ENCODE measurements at regions not wholly inside any gene's neighbourhood (a gene's known extent, or its start where the extent isn't known, plus 50 kb on each side); places are given as distances from the start of the nearest gene placed in this dataset.

DNA sequence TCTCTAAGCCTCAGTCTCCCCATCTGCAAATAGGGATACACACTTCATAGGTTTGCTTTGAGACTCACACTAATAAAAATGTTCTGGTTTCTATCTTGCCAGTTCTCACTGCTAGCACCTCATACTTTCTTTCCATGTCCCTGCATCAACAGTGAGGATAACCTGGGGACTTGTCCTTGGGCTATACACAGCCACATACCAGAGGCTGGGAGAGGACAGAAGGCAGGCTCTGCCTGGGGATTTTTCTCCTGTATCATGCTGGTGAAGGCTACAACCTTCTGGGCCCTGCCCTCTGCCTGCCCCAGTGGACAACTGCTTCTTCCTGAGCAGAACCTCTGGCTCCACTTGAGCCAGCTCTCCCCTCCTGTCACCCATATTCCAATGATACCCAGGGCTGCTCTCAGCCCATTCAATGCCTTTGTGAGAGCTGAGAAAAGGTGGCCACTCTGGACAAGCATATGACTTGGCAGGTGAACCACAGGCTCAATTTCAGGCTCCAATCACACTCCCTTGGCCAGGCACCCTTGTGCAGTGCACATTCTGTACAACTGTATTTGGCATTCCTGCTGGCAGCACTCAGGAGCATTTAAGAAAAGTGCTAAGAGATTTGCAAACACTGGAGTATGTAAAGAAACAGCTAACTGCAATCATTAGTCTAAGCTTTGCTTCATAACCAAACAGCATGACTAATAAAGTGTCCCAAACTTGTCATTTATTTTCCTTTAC lies 135.8 kb upstream of the VRK1 start:
- Histone ChIP-seq H2AFZ (ENCODE audit: low read length) (no peak overlapping the region), H3K4me3 (ENCODE audit: low read length, poor library complexity, severe bottlenecking) (no peak overlapping the region), H3K9ac (ENCODE audit: low read depth, low read length, poor library complexity, severe bottlenecking) (no peak overlapping the region)

DNA sequence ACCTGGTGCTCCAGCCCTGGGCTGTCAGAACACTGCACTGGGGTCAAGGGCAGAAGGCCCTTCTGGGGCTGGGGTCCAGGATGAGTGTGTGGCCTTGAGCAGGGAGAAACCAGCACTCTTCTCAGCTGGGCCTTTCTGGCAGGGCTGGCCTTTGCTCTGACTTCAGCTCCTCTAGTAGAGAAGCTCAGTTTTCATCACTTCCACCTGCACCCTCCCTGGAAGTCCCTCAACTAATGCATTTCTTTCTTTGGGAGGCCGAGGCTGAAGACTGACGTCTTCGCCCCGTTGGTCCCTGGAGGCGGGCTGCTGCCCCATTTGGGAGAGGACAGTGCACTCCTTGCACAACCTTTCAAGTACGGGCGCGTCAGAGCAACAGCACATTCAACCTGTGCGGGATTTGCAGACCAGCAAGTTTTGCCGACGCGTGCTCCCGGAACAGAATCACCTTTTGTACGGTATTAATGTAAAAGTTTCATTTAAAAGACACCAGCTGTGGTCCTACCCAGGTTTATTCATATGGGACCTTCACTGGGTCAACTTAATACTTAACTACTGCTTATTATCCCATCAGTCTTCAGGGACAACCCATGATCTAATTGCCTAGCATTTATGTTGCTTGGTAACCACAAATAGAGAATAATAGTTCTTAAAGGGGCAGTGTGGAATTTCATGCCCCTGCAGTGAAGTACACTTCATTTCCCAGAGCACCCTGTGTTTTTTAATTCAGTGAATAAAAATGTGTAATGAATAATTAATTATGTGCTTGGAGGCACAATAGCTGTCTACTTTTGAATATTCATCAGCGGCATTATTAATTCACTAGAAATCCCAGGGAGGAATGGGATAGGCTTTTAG lies 134.8 kb upstream of the VRK1 start:
- H3K4me2 ChIP-seq (ENCODE audit: low read depth, low read length, poor library complexity, severe bottlenecking) = no peak overlapping the region
- no peak overlapping the region for H3K4me3 ChIP-seq (ENCODE audit: low read length, poor library complexity, severe bottlenecking)
- no peaks in the 10 kb centered on the region for H3K9me2 ChIP-seq (replicated peaks; ENCODE audit: low read depth, low read length)
- no peaks in the 10 kb centered on the region for H3K79me2 ChIP-seq (ENCODE audit: insufficient read depth, low read length)
- no peak overlapping the region for H3K9ac ChIP-seq (ENCODE audit: low read depth, low read length, poor library complexity, severe bottlenecking)
- H3K36me3 ChIP-seq (ENCODE audit: insufficient read depth, low read length) = no peaks in the 10 kb centered on the region
- no peaks in the 10 kb centered on the region for H4K20me1 ChIP-seq (ENCODE audit: insufficient read depth, low read length, poor library complexity, severe bottlenecking)
- TF ChIP-seq EZH2phosphoT487 (IDR thresholded peaks at IDR 0.05; ENCODE audit: borderline replicate concordance) = no peak
- TF ChIP-seq, protein P1, sequence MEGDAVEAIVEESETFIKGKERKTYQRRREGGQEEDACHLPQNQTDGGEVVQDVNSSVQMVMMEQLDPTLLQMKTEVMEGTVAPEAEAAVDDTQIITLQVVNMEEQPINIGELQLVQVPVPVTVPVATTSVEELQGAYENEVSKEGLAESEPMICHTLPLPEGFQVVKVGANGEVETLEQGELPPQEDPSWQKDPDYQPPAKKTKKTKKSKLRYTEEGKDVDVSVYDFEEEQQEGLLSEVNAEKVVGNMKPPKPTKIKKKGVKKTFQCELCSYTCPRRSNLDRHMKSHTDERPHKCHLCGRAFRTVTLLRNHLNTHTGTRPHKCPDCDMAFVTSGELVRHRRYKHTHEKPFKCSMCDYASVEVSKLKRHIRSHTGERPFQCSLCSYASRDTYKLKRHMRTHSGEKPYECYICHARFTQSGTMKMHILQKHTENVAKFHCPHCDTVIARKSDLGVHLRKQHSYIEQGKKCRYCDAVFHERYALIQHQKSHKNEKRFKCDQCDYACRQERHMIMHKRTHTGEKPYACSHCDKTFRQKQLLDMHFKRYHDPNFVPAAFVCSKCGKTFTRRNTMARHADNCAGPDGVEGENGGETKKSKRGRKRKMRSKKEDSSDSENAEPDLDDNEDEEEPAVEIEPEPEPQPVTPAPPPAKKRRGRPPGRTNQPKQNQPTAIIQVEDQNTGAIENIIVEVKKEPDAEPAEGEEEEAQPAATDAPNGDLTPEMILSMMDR (conservative IDR thresholded peaks at IDR 0.05; ENCODE audit: low read length) = no peak
- H3K4me1 ChIP-seq (ENCODE audit: insufficient read depth, low read length, poor library complexity, severe bottlenecking) = no peaks in the 10 kb centered on the region
- H2AFZ ChIP-seq (ENCODE audit: low read length) = no peak overlapping the region
- no peaks in the 10 kb centered on the region for H3K27me3 ChIP-seq (ENCODE audit: insufficient read depth, low read length, poor library complexity, severe bottlenecking)
- H3F3A ChIP-seq (ENCODE audit: low read depth) = no peaks in the 10 kb centered on the region
- no peaks in the 10 kb centered on the region; the same call in 1 of the 2 replicates for H3K9me3 ChIP-seq (ENCODE audit: insufficient read depth, low read depth, low read length)

More for the DNA sequence above, 135.8 kb upstream of the VRK1 start:
- H3F3A ChIP-seq (ENCODE audit: low read depth) = no peaks in the 10 kb centered on the region
- no peaks in the 10 kb centered on the region for H3K9me2 ChIP-seq (replicated peaks; ENCODE audit: low read depth, low read length)
- H3K4me2 ChIP-seq (ENCODE audit: low read depth, low read length, poor library complexity, severe bottlenecking) = no peak overlapping the region
- H3K4me1 ChIP-seq (ENCODE audit: insufficient read depth, low read length, poor library complexity, severe bottlenecking) = no peaks in the 10 kb centered on the region
- no peak for TF ChIP-seq EZH2phosphoT487 (IDR thresholded peaks at IDR 0.05; ENCODE audit: borderline replicate concordance)
- TF ChIP-seq, protein P1 (conservative IDR thresholded peaks at IDR 0.05; ENCODE audit: low read length) = no peak
- H3K27me3 ChIP-seq (ENCODE audit: insufficient read depth, low read length, poor library complexity, severe bottlenecking) = no peaks in the 10 kb centered on the region
- no peaks in the 10 kb centered on the region for H3K79me2 ChIP-seq (ENCODE audit: insufficient read depth, low read length)
- no peaks in the 10 kb centered on the region; the same call in 1 of the 2 replicates for H3K9me3 ChIP-seq (ENCODE audit: insufficient read depth, low read depth, low read length)
- H4K20me1 ChIP-seq (ENCODE audit: insufficient read depth, low read length, poor library complexity, severe bottlenecking) = no peaks in the 10 kb centered on the region
- no peaks in the 10 kb centered on the region for H3K36me3 ChIP-seq (ENCODE audit: insufficient read depth, low read length)

DNA sequence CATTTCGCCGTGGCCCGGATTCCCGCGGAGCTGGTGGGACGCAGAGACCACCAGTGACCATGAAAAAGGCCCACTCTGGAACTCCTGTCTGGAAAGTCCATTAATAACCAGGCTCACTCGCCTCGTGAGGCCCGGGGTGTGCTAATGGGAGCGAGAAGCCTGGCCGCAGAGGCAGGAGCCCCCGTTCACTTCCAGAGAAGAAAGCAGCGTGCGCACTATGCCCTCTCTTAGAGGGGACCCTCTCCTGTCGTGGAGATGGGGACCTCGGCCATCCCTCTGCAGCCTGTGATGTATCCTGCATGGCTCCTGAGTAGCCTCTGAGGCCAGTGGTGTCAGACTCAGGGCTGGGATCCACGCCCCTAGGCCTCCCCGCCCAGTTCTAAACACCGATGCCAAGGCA lies 134.1 kb upstream of the VRK1 start:
- H3K9me2 ChIP-seq (replicated peaks; ENCODE audit: low read depth, low read length) = no peaks in the 10 kb centered on the region
- H3K4me1 ChIP-seq (ENCODE audit: insufficient read depth, low read length, poor library complexity, severe bottlenecking) = no peaks in the 10 kb centered on the region
- H2AFZ ChIP-seq (ENCODE audit: low read length) = no peak overlapping the region
- H3K9ac ChIP-seq (ENCODE audit: low read depth, low read length, poor library complexity, severe bottlenecking) = no peak overlapping the region
- H3K79me2 ChIP-seq (ENCODE audit: insufficient read depth, low read length) = no peaks in the 10 kb centered on the region
- no peaks in the 10 kb centered on the region for H3F3A ChIP-seq (ENCODE audit: low read depth)
- no peaks in the 10 kb centered on the region for H3K36me3 ChIP-seq (ENCODE audit: insufficient read depth, low read length)
- TF ChIP-seq EZH2phosphoT487 (IDR thresholded peaks at IDR 0.05; ENCODE audit: borderline replicate concordance) = no peak
- TF ChIP-seq, protein P1 (conservative IDR thresholded peaks at IDR 0.05; ENCODE audit: low read length) = no peak
- no peaks in the 10 kb centered on the region for H4K20me1 ChIP-seq (ENCODE audit: insufficient read depth, low read length, poor library complexity, severe bottlenecking)
- no peak overlapping the region for H3K4me2 ChIP-seq (ENCODE audit: low read depth, low read length, poor library complexity, severe bottlenecking)
- no peaks in the 10 kb centered on the region for H3K27me3 ChIP-seq (ENCODE audit: insufficient read depth, low read length, poor library complexity, severe bottlenecking)
- no peaks in the 10 kb centered on the region for H3K9me3 ChIP-seq (ENCODE audit: insufficient read depth, low read depth, low read length)
- no peak overlapping the region for H3K4me3 ChIP-seq (ENCODE audit: low read length, poor library complexity, severe bottlenecking)
